Psoas muscle (tissue), 7 donors: ENCODE measurements at regions not wholly inside any gene's neighbourhood (a gene's known extent, or its start where the extent isn't known, plus 50 kb on each side); places are given as distances from the start of the nearest gene placed in this dataset.

Source experiments
- ATAC-seq, 4 donors: fragments of 200-7000 bp; cut with Tn5 transposase; one replicate each; pipeline ENCODE4 v1.9.1; 2020; ENCODE audit warnings: moderate library complexity in 3 of 4, mild to moderate bottlenecking in 2 of 4
- DNase-seq, 2 donors: peaks; one replicate each; pipeline ENCODE4 v3.0.0-alpha.2; 2020
- H3K27ac ChIP-seq: fragments of 200-600 bp; one replicate; pipeline ENCODE4 v1.8.0; 2022
- H3K27me3 ChIP-seq, 3 donors: fragments of 200-600 bp in 1 of 3; one replicate each; pipeline versions ENCODE4 v1.6.1 to v1.8.0; 2013 to 2022; ENCODE audit warnings: low read length in 2 of 3, mild to moderate bottlenecking in 2 of 3, moderate library complexity in 1 of 3; ENCODE audit not compliant: insufficient read depth in 3 of 3
- H3K36me3 ChIP-seq, 2 donors: fragments of 200-600 bp in 1 of 2; one replicate each; pipeline versions ENCODE4 v1.6.1 to v1.8.0; 2013 to 2022; ENCODE audit warnings: low read depth in 1 of 2, mild to moderate bottlenecking in 1 of 2, moderate library complexity in 1 of 2; ENCODE audit not compliant: insufficient read depth in 1 of 2
- H3K4me1 ChIP-seq: fragments of 200-600 bp; one replicate; pipeline ENCODE4 v1.8.0; 2022
- H3K4me3 ChIP-seq: fragments of 200-600 bp; one replicate; pipeline ENCODE4 v1.8.0; 2022; ENCODE audit warnings: mild to moderate bottlenecking
- H3K9me3 ChIP-seq: fragments of 200-600 bp; one replicate; pipeline ENCODE4 v1.8.0; 2022
- WGBS, 3 donors: extraction: QIAGEN DNeasy Blood & Tissue Kit; methylation state at CpG; one replicate each; pipeline versions ENCODE4 v1.1.6 to v1.1.7; 2013; 5-methylcytosine and 5-hydroxymethylcytosine counted together
- intact Hi-C, 2 donors: fragments of 100-400 bp; cut with DNase I; formaldehyde crosslinking; loops; one replicate each; pipeline versions ENCODE4 v1.11.0 to v1.14.2; 2022
- TF ChIP-seq, protein P1 (sequence below): fragments of 200-600 bp; IDR thresholded peaks from one replicate; pipeline ENCODE4 v1.8.0; 2022; ENCODE audit warnings: antibody characterized with exemption
- donor health status: healthy with polysubstance abuse.
- donor health status: DM: no; HTN: no; CAD: no; lungs with moderate emphysema.
- donor health status: Bipolar disorder and iron deficiency.
- donor health status: healthy.
- donor health status: DM: yes; HTN: yes; CAD: no.
- donor health status: DM: no; HTN: no; CAD: no.
- donor health status: DM: yes; HTN: yes; CAD: no.

GRCh38 chr18:78473563-78473962, 506.1 kb upstream of the SALL3 start:
- intact Hi-C loops: no loop called here
- Histone ChIP-seq H3K36me3 (no peaks in the 10 kb centered on the region), H3K9me3 (no peaks in the 10 kb centered on the region), H3K27ac (no peak overlapping the region), H3K4me3 (no peak overlapping the region), H3K27me3 (no peaks in the 10 kb centered on the region), H3K4me1 (no peaks in the 10 kb centered on the region)
- TF ChIP-seq, protein P1, sequence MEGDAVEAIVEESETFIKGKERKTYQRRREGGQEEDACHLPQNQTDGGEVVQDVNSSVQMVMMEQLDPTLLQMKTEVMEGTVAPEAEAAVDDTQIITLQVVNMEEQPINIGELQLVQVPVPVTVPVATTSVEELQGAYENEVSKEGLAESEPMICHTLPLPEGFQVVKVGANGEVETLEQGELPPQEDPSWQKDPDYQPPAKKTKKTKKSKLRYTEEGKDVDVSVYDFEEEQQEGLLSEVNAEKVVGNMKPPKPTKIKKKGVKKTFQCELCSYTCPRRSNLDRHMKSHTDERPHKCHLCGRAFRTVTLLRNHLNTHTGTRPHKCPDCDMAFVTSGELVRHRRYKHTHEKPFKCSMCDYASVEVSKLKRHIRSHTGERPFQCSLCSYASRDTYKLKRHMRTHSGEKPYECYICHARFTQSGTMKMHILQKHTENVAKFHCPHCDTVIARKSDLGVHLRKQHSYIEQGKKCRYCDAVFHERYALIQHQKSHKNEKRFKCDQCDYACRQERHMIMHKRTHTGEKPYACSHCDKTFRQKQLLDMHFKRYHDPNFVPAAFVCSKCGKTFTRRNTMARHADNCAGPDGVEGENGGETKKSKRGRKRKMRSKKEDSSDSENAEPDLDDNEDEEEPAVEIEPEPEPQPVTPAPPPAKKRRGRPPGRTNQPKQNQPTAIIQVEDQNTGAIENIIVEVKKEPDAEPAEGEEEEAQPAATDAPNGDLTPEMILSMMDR: no peak
- ATAC-seq (no peak), DNase-seq (no peak)
- 38 to 45% (median 41%) methylated on average over 5 of the region's 5 CpGs for WGBS, 3 donors

- no peak for ATAC-seq
- H3K27me3 ChIP-seq: no peaks in the 10 kb centered on the region
- intact Hi-C loops: no loop called here
Observed at GRCh38 chr18:78477840-78478239, 501.8 kb upstream of the SALL3 start.

GRCh38 chr18:78479443-78479842, 500.2 kb upstream of the SALL3 start:
- no peaks in the 10 kb centered on the region for H3K4me1 ChIP-seq
- WGBS, 3 donors: 91 to 96% (median 94%) methylated on average over 16 of the region's 16 CpGs
- H3K4me3 ChIP-seq: no peak overlapping the region
- H3K27ac ChIP-seq: no peak overlapping the region
- TF ChIP-seq, protein P1: no peak
- DNase-seq (no peak), ATAC-seq (no peak)
- no peaks in the 10 kb centered on the region for H3K9me3 ChIP-seq
- no peaks in the 10 kb centered on the region for H3K27me3 ChIP-seq
- intact Hi-C loops: no loop called here
- H3K36me3 ChIP-seq: no peaks in the 10 kb centered on the region

More at GRCh38 chr18:78477840-78478239, 501.8 kb upstream of the SALL3 start:
- no peak overlapping the region for H3K27ac ChIP-seq
- H3K9me3 ChIP-seq: no peaks in the 10 kb centered on the region
- 59 to 61% (median 59%) methylated on average over 9 of the region's 9 CpGs for WGBS, 3 donors
- no peak for DNase-seq
- TF ChIP-seq, protein P1: no peak
- no peaks in the 10 kb centered on the region for H3K36me3 ChIP-seq
- H3K4me3 ChIP-seq: no peak overlapping the region
- H3K4me1 ChIP-seq: no peaks in the 10 kb centered on the region

DNA sequence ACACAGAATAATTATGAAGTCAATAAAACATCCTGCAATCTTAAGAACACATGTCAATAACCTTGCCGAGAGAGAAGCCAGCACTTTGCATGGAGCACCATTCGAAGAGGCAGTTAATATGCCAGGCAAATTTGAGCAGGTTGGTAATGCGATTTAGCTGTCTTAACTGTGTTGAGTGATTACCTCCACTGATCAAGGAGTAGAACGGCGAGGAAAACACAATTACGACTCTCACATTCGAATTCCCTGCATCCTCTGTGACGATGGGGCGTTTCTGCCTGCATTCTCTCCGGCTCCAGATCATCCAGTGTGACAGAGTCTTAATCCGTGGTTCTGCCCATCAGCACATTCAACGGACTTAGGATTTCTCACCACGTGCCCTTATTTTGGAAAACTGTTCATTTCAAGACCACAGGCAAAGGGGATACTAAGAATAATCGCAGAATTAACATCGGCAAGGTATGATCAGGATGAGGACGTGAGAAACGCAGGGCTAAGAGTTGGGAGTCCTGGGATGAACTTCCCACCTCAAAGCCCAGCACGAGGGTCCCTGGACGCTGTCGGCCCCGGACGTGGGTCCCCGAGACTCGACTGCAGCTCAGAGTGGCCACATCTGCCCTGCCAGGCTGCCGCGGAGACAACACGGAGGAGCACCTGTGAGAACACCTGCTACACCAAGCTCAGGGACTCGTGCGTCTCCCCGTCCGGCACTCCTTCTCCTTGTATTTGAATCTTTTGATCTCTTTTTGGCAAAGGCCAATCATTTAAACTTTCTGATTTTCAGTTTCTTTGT, 499.2 kb upstream of the SALL3 start:
- TF ChIP-seq, protein P1: no peak
- Histone ChIP-seq H3K27me3 (no peaks in the 10 kb centered on the region), H3K4me1 (no peaks in the 10 kb centered on the region), H3K4me3 (no peak overlapping the region), H3K9me3 (no peaks in the 10 kb centered on the region), H3K36me3 (no peaks in the 10 kb centered on the region), H3K27ac (no peak overlapping the region)
- DNase-seq (no peak), ATAC-seq (no peak)
- WGBS, 3 donors: 70 to 79% (median 73%) methylated on average over 31 of the region's 31 CpGs
- intact Hi-C loops: no loop called here

GRCh38 chr18:78482378-78482777, 497.2 kb upstream of the SALL3 start:
- Histone ChIP-seq H3K4me1 (no peaks in the 10 kb centered on the region), H3K27ac (no peak overlapping the region), H3K4me3 (no peak overlapping the region), H3K27me3 (no peaks in the 10 kb centered on the region), H3K36me3 (no peaks in the 10 kb centered on the region), H3K9me3 (no peaks in the 10 kb centered on the region)
- 76 to 81% (median 78%) methylated on average over 7 of the region's 7 CpGs for WGBS, 3 donors
- intact Hi-C loops: no loop called here
- TF ChIP-seq, protein P1: no peak
- ATAC-seq (no peak), DNase-seq (no peak)
